MM.1S (cell line): ENCODE measurements at regions not wholly inside any gene's neighbourhood (a gene's known extent, or its start where the extent isn't known, plus 50 kb on each side); places are given as distances from the start of the nearest gene placed in this dataset.

Source experiments
- DNase-seq: peaks from one replicate; pipeline ENCODE4 v3.0.0-alpha.2; 2015
- H2AFZ ChIP-seq: fragments of 300-600 bp; sonication (generic); 2 replicates; pipeline ENCODE4 v1.6.0; 2016; ENCODE audit warnings: antibody characterized with exemption, low read length
- H3F3A ChIP-seq: fragments of 300-600 bp; sonication (generic); 2 replicates; pipeline ENCODE4 v1.6.1; 2016; ENCODE audit warnings: mild to moderate bottlenecking, antibody characterized with exemption, low read length, moderate library complexity, mixed read lengths; ENCODE audit not compliant: insufficient read depth
- H3K27ac ChIP-seq: fragments of 300-600 bp; sonication (generic); 2 replicates; pipeline ENCODE4 v1.5.1; 2016; ENCODE audit warnings: mild to moderate bottlenecking, low read length
- H3K27me3 ChIP-seq: fragments of 300-600 bp; sonication (generic); replicated peaks from 2 replicates; pipeline ENCODE4 v1.6.0; 2016; ENCODE audit warnings: low read length; ENCODE audit not compliant: insufficient read depth
- H3K36me3 ChIP-seq: fragments of 300-600 bp; sonication (generic); replicated peaks from 2 replicates; pipeline ENCODE4 v1.6.1; 2016; ENCODE audit warnings: mild to moderate bottlenecking, low read length, mixed read lengths; ENCODE audit not compliant: insufficient read depth
- H3K4me1 ChIP-seq: fragments of 300-600 bp; sonication (generic); 2 replicates; pipeline ENCODE4 v1.6.1; 2016; ENCODE audit warnings: low read length, mixed read lengths
- H3K4me2 ChIP-seq: fragments of 300-600 bp; sonication (generic); 2 replicates; pipeline ENCODE4 v1.6.0; 2016; ENCODE audit warnings: low read depth, low read length
- H3K4me3 ChIP-seq: fragments of 300-600 bp; sonication (generic); 2 replicates; pipeline ENCODE4 v1.5.1; 2016; ENCODE audit warnings: low read length, mixed read lengths
- H3K79me2 ChIP-seq: fragments of 300-600 bp; sonication (generic); 2 replicates; pipeline ENCODE4 v1.6.1; 2016; ENCODE audit warnings: mixed run types, low read length, mixed read lengths
- H3K9ac ChIP-seq: fragments of 300-600 bp; sonication (generic); 2 replicates; pipeline ENCODE4 v1.6.1; 2016; ENCODE audit warnings: low read length, mixed read lengths
- H3K9me2 ChIP-seq: fragments of 300-600 bp; sonication (generic); replicated peaks from 2 replicates; pipeline ENCODE4 v1.6.1; 2016; ENCODE audit warnings: mild to moderate bottlenecking, low read length, mixed read lengths; ENCODE audit not compliant: insufficient read depth
- H3K9me3 ChIP-seq: fragments of 300-600 bp; sonication (generic); replicated peaks from 2 replicates; pipeline ENCODE4 v1.6.1; 2016; ENCODE audit warnings: mild to moderate bottlenecking, low read length, mixed read lengths; ENCODE audit not compliant: insufficient read depth
- H4K20me1 ChIP-seq: fragments of 300-600 bp; sonication (generic); 2 replicates; pipeline ENCODE4 v1.6.1; 2016; ENCODE audit warnings: mild to moderate bottlenecking, low read length, moderate library complexity, mixed read lengths; ENCODE audit not compliant: insufficient read depth
- EZH2 ChIP-seq: fragments of 300-600 bp; sonication (generic); optimal IDR thresholded peaks from 2 replicates; pipeline ENCODE3; 2017; ENCODE audit warnings: low read depth, mild to moderate bottlenecking, antibody characterized with exemption, low read length, mixed read lengths
- EZH2phosphoT487 ChIP-seq: fragments of 300-600 bp; sonication (generic); IDR thresholded peaks from 2 replicates; pipeline ENCODE4 v1.6.1; 2018; ENCODE audit warnings: antibody characterized with exemption, low read length
- TF ChIP-seq, protein P1 (sequence below): fragments of 300-600 bp; sonication (generic); IDR thresholded peaks from 2 replicates; pipeline ENCODE4 v1.5.1; 2016; ENCODE audit warnings: antibody characterized with exemption, low read length, mixed read lengths

DNA sequence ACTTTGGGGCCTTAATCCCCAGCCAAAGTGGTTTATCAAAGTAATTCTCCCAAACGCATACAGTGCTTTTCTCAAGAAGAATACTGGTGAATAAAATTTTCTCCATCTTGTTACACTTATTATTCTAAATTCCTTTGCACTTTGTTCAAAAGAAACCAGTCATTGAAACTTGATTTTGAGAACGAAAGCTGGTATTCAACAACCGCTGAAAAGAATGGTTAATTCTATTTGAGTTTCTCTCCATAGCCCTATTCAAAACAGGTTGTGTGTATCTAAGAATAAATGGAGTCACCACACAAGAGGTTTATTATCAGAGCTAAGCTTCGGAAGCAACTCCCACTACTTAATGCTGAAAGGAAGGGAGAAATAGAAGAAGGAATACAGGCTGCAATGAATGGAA, 117.7 kb downstream of the C1D start:
- Histone ChIP-seq H3K9me2 (no peaks in the 10 kb centered on the region), H3K4me3 (no peak overlapping the region), H3K79me2 (no peaks in the 10 kb centered on the region), H3K27ac (no peak overlapping the region), H3F3A (no peaks in the 10 kb centered on the region), H3K9ac (no peak overlapping the region), H3K36me3 (no peaks in the 10 kb centered on the region), H3K27me3 (no peaks in the 10 kb centered on the region), H3K4me2 (no peak overlapping the region), H3K4me1 (no peaks in the 10 kb centered on the region), H2AFZ (no peak overlapping the region), H3K9me3 (no peaks in the 10 kb centered on the region), H4K20me1 (no peaks in the 10 kb centered on the region)
- TF ChIP-seq EZH2phosphoT487 (no peak), EZH2 (no peak)
- TF ChIP-seq, protein P1, sequence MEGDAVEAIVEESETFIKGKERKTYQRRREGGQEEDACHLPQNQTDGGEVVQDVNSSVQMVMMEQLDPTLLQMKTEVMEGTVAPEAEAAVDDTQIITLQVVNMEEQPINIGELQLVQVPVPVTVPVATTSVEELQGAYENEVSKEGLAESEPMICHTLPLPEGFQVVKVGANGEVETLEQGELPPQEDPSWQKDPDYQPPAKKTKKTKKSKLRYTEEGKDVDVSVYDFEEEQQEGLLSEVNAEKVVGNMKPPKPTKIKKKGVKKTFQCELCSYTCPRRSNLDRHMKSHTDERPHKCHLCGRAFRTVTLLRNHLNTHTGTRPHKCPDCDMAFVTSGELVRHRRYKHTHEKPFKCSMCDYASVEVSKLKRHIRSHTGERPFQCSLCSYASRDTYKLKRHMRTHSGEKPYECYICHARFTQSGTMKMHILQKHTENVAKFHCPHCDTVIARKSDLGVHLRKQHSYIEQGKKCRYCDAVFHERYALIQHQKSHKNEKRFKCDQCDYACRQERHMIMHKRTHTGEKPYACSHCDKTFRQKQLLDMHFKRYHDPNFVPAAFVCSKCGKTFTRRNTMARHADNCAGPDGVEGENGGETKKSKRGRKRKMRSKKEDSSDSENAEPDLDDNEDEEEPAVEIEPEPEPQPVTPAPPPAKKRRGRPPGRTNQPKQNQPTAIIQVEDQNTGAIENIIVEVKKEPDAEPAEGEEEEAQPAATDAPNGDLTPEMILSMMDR, result no peak
- no peak for DNase-seq

DNA sequence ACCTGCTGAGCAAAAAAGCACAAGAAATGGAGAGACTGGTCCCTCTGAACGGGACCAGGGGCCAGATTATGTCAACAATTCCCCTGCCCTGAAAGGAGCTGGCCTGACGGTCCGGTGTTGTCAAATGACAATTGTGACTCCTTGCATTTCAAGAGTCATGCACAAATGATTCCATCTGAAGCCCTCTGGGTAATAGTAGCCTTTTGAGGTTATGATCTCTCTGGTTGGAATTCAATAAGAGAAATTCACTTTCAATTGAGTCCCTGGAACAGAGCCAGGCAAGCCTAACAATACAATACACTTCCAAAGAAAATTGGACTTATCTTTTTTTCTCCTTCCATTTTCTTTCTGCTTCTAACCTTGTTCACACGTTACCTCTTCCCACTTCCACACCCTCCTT, 116.9 kb downstream of the C1D start:
- Histone ChIP-seq H2AFZ (no peak overlapping the region), H3K9me2 (no peaks in the 10 kb centered on the region), H3F3A (no peaks in the 10 kb centered on the region), H3K36me3 (no peaks in the 10 kb centered on the region), H3K4me1 (no peaks in the 10 kb centered on the region), H3K4me2 (no peak overlapping the region), H4K20me1 (no peaks in the 10 kb centered on the region), H3K4me3 (no peak overlapping the region), H3K79me2 (no peaks in the 10 kb centered on the region), H3K27me3 (no peaks in the 10 kb centered on the region), H3K9me3 (no peaks in the 10 kb centered on the region), H3K27ac (no peak overlapping the region), H3K9ac (no peak overlapping the region)
- DNase-seq, result no peak
- TF ChIP-seq, protein P1, result no peak
- TF ChIP-seq EZH2 (no peak), EZH2phosphoT487 (no peak)

DNA sequence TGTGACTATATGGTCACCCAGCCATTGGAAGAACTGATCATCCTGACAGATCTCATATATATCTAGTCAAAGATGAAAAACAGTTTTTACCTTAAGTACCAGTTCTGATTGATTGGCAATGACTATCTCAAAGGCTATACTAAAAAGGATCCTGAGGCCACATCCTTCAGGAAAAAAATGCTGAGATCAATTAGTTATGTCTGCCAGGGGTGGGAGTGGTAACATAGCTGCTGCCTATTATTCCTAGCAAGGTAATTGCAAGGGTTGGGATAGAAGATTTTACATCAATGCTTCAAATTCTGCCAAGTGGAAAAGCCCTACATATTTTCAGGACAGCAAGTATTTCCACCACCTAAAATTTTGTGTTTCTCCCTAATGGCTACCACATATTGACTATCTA, 114.7 kb downstream of the C1D start:
- H3K36me3 ChIP-seq, result no peaks in the 10 kb centered on the region
- H3K9me3 ChIP-seq, result no peaks in the 10 kb centered on the region
- H3F3A ChIP-seq, result no peaks in the 10 kb centered on the region
- H3K4me1 ChIP-seq, result peaks cover 8% of the 10 kb centered on the region
- no peak for TF ChIP-seq EZH2phosphoT487
- no peak for TF ChIP-seq EZH2
- TF ChIP-seq, protein P1, result no peak
- no peaks in the 10 kb centered on the region for H3K27me3 ChIP-seq
- H3K4me2 ChIP-seq, result no peak overlapping the region
- H3K27ac ChIP-seq, result no peak overlapping the region
- H2AFZ ChIP-seq, result no peak overlapping the region
- H3K9ac ChIP-seq, result no peak overlapping the region
- H4K20me1 ChIP-seq, result no peaks in the 10 kb centered on the region
- no peaks in the 10 kb centered on the region for H3K79me2 ChIP-seq
- H3K4me3 ChIP-seq, result no peak overlapping the region
- no peaks in the 10 kb centered on the region for H3K9me2 ChIP-seq
- no peak for DNase-seq
